HG03135 (cell line): ENCODE measurements at regions not wholly inside any gene's neighbourhood (a gene's known extent, or its start where the extent isn't known, plus 50 kb on each side); places are given as distances from the start of the nearest gene placed in this dataset.
"Not testable (repeated sequence)": the region's sequence is repeated elsewhere in the genome, so short reads cannot be mapped to it uniquely, and the experiment has no call there.

ENCODE experiments used
- ATAC-seq: cut with Tn5 transposase; IDR thresholded peaks from one replicate; pipeline ENCODE4 v1.9.1; 2021; ENCODE audit warnings: mild to moderate bottlenecking, moderate library complexity; ENCODE audit not compliant: unreplicated experiment

GRCh38 chr4:82194329-82194728 lies 179.5 kb downstream of the HNRNPD start:
- ATAC-seq = no peak

- ATAC-seq = no peak
These were observed 181.6 kb downstream of the HNRNPD start for GRCh38 chr4:82192017-82192673.

GRCh38 chr4:82181789-82182188 lies 192.0 kb downstream of the HNRNPD start:
- ATAC-seq = no peak

GRCh38 chr4:82172186-82172585 lies 201.6 kb downstream of the HNRNPD start:
- no peak for ATAC-seq

- no peak for ATAC-seq
These were observed 202.1 kb downstream of the HNRNPD start for GRCh38 chr4:82171531-82172155.

DNA sequence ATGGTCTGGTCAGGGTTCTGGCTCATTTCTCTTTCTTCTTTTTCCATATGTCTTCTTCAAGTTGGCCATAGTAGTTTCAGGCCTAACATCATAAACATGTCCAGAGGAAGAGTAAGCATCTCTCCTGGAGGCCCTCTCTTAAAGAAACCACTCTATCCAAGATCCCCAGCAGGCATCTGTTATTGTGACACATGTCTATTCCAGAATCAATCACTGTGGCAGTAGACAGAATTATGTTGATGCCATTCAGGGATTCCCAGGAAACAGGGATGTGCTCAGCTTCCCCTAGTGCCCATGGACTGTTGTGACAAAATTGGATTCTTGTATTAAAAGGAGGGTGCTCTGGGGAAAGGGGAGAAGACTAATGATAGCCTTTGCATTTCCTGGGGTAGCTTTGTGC lies 224.0 kb downstream of the HNRNPD start:
- ATAC-seq = no peak

DNA sequence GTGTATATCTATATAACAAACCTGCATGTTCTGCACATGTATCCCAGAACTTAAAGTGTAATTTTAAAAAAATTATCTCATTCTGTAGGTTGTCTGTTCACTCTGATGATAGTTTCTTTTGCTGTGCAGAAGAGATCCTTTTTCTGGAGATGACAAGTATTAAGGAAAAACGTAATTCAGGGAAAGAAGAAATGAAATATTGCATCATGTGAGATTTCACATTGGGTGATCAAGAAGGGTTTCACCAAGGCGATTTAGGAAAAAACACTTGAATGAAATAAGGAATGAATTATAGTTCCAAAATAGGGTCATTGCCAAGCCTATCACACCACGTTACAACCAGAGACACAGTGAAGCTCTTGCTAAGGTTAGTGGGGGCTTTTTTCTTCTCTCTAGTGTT lies 227.9 kb downstream of the HNRNPD start:
- ATAC-seq = no peak

GRCh38 chr4:82140422-82140821 lies 233.4 kb downstream of the HNRNPD start:
- ATAC-seq = no peak

GRCh38 chr4:82139287-82139686 lies 234.5 kb downstream of the HNRNPD start:
- no peak for ATAC-seq

DNA sequence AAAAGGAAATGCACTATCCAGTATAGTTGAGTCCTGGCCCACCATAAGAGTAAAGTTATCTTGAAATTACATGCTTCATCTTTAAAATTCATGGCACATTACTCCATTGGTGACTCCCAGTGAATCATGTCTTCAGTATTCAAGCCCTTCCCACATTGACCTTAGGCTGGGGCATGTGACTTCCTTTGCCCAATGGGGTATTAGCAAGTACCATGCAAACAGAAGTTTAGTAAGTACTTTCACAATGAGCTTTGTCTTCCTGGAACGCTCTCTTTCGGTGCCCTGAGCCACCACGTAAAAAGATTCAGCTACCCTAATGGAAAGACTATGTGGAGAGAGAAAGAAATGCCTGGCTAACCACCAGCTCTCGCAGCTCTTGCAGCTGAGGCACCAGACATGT lies 235.4 kb downstream of the HNRNPD start:
- no peak for ATAC-seq

DNA sequence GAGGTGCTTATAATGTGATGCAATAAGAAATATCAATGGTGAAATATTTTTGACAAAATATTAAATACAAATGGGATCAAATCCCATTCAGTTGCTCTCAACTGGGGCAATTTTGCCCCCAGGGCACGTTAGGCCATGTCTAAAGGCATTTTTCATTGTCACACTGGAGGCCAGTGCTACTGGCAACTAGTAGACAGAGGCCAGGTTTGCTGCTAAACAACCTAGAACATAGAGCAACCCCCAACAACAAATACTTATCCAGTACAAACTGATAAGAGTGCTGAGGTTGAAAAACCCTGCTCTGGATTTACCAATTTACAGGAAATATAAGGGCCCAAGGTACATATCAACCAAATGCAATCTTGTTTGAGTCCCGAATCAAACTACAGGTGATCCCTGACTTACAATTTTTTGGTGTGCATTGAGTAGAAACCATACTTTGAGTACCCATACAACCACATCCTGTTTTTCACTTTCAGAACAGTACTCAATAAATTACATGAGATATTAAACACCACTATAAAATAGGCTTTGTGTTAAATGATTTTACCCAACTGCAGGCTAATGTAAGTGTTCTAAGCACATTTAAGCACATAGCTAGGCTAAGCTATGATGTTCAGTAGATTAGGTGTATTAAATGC lies 237.5 kb downstream of the HNRNPD start:
- ATAC-seq = no peak

DNA sequence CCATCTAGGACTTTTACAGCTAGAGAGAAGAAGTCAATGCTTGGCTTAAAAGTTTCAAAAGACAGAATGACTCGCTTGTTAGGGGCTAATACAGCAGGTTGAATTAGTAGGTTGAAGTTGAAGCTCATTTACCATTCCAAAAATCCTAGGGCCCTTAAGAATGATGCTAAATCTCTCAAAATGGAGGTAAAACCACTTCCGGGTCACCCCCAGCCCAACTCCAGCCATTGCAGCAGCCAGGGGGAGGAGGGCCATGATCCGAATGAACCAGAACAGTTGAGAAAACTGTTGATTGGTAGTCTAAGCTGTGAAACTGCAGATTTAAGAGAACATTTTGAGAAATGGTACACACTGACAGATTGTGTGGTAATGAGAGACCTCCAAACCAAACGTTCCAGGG lies 245.4 kb downstream of the HNRNPD start:
- ATAC-seq = no peak

DNA sequence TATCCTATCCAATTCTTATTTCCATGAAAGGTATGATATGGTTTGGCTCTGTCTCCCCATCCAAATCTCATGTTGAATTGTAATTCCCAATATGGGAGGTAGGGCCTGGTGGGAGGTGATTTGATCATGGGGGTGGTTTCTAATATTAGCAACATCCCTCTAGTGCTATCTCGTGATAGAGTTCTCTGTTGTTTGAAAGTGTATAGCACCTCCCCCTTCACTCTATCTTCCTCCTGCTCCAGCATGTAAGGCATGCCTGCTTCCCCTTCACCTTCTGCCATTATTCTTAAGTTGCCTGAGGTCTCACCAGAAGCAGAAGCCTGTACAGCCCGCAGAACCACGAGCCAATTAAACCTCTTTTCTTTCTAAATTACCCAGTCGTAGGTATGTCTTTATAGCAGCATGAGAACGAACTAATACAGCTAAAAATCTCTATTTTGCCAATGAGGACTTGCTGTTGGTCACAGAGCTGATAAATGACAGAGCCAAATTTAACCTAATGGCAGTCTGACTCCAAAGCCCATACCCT lies 247.2 kb downstream of the HNRNPD start:
- ATAC-seq = no peak

DNA sequence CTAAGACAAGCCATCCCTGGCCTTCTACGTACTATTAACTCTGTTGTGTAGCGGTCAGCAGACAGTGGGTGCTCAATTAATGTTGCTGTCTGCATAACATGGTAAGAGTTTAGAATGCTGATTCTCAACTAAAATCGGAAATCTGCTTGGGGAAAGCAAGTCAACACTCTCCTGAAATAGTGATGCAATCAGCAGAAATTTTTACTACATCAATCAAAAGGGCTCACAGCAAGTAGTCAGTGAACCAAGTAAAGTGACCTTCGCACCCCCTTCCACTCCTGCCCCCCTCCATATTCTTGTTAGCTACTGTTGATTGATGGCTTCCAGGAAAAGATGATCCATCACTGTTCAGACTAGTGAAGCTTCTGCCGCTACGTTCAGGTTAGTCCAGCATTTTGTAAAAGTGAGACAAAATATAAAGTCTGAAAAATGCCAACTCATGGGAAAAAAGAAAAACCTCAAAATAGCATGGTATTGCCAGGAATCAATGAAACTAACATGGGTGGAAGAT lies 247.9 kb downstream of the HNRNPD start:
- ATAC-seq = no peak

DNA sequence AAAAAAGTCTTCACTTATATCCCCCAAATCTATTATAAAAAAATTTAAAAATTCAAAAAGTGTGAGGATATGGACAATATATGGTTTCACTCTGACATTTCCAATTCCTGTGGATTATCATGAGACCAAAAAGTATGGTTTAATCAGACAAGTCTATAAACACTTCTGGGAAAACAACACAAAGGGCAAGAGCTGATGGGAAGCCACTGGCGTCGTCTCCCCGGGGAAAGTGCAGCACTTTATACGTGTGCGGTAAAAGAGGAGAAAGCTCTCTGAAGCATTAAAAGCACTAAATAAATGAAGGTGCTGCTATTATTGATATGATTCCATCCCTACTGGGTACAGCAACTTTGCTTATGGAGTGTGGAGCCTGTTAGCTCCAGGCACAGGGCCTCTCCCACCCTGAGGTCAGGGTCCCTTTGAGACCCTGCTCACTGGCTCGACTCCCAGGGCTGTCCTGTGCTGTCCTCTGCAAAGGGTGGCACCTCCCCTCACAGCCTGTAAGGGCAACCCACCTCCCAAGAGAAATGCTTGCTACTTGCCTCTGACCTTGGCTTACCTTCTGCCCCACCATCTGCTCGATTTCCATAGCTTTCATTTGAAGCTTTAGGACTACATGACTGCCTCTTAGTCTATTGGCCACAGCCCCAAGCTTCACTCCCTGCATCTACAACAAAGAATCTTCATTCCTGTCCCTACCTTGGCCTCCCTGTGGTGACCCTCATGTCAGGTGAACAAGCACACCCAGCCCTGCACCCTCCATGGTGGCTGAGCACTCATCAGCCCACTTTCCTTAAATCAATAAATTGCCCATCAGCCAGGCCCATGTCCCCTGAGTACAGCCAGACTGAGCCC lies 248.6 kb downstream of the HNRNPD start:
- no peak for ATAC-seq

DNA sequence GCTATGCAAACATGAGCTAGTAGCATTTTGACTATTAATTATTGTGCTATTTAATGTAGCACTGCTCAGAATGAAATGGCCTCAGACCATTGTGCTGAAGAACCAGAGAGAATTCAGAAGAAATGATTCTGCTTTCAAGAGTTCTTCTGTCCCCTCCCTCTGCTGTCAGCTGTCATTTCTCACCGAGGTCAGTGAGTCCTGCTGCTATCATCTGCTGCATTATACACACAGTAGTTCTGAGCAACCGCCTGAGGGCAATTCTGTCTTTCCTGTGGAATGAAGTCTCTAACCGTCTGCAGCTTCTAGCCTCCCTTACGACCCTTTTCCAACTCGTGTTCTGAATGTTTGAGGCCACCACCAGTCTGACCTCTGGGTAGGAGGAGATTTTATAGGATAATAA lies 249.4 kb downstream of the HNRNPD start:
- ATAC-seq = no peak

DNA sequence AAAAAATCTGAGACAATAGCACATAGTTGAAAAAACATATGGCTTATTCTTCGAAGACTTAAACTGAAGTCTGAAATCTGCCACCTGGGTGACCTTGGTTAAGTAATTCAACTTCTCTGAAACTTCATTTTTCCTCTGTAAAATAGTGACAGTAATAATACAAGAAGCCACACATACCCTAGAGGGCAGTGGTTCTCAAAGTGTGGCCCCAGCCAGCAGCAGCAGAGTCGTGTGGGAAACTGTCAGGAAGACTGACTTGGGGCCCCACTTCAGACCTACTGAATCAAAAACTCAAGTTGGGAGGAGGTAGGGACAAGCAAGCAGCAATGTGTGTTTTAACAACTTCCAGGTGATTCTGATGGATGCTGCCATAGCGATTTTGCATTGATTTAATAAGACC lies 249.9 kb downstream of the HNRNPD start:
- no peak for ATAC-seq

- ATAC-seq = not testable (repeated sequence)
These were observed 258.6 kb downstream of the HNRNPD start for GRCh38 chr4:82115183-82115582.

DNA sequence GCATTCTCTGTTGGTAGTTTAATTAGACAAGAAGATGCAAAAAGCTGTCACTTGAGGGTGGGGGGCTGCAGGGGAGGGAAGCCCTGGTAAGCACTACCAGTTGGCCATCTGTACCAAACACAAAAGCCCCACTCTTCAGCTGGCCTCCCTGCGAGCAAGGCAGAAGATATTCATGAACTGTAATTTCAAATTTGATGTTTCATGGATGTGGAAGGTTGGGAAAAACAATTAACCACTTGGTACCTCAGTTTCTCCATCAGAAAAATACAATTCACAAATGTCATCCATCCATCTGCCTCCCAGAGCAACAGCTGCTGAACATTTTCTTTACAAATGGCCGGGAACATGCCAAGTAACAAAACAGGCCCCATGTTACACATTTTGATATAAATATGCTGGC lies 265.3 kb downstream of the HNRNPD start:
- no peak for ATAC-seq

- ATAC-seq = no peak
These were observed 269.2 kb downstream of the HNRNPD start for GRCh38 chr4:82104578-82104977.
